OCI-LY3 (cell line): ENCODE measurements at regions not wholly inside any gene's neighbourhood (a gene's known extent, or its start where the extent isn't known, plus 50 kb on each side); places are given as distances from the start of the nearest gene placed in this dataset.
"Not testable (repeated sequence)": the region's sequence is repeated elsewhere in the genome, so short reads cannot be mapped to it uniquely, and the experiment has no call there.

Source experiments
- H2AFZ ChIP-seq: fragments of 200-600, 300-600 bp; shearing (Covaris generic); 2 replicates; pipeline ENCODE4 v1.6.0; 2014; ENCODE audit warnings: antibody characterized with exemption, low read depth, low read length
- H3K27ac ChIP-seq: fragments of 200-600, 300-600 bp; sonication (generic); 2 replicates; pipeline ENCODE4 v1.5.1; 2014; ENCODE audit warnings: mild to moderate bottlenecking, low read length, moderate library complexity, mixed read lengths
- H3K27me3 ChIP-seq: fragments of 200-600, 300-600 bp; sonication (generic); 2 replicates; pipeline ENCODE4 v1.6.1; 2014; ENCODE audit warnings: low read depth, low read length, mixed read lengths
- H3K36me3 ChIP-seq: fragments of 200-600, 300-600 bp; sonication (generic); replicated peaks from 2 replicates; pipeline ENCODE3; 2014; ENCODE audit warnings: low read depth, low read length, mixed read lengths
- H3K4me1 ChIP-seq: fragments of 300-600, 200-600 bp; sonication (generic); 2 replicates; pipeline ENCODE4 v1.6.1; 2014; ENCODE audit warnings: low read length, mixed read lengths
- H3K4me2 ChIP-seq: fragments of 200-600, 300-600 bp; sonication (generic); 2 replicates; pipeline ENCODE4 v1.6.1; 2014; ENCODE audit warnings: low read length, mixed read lengths
- H3K4me3 ChIP-seq: fragments of 300-600, 200-600 bp; sonication (generic); 2 replicates; pipeline ENCODE4 v1.5.1; 2014; ENCODE audit warnings: antibody characterized with exemption, mild to moderate bottlenecking, low read length, moderate library complexity
- H3K79me2 ChIP-seq: fragments of 300-600, 200-600 bp; shearing (Covaris generic); 2 replicates; pipeline ENCODE4 v1.6.1; 2014; ENCODE audit warnings: mild to moderate bottlenecking, low read length, mixed read lengths
- H3K9ac ChIP-seq: fragments of 300-600, 200-600 bp; shearing (Covaris generic); 2 replicates; pipeline ENCODE4 v1.6.0; 2014; ENCODE audit warnings: mild to moderate bottlenecking, low read length, moderate library complexity
- H3K9me3 ChIP-seq: fragments of 200-600, 300-600 bp; shearing (Covaris generic); 2 replicates; pipeline ENCODE4 v1.6.1; 2014; ENCODE audit warnings: low read length, mixed read lengths; ENCODE audit not compliant: insufficient read depth
- H4K20me1 ChIP-seq: fragments of 200-600, 300-600 bp; sonication (generic); 2 replicates; pipeline ENCODE4 v1.6.1; 2016; ENCODE audit warnings: low read length, mixed read lengths; ENCODE audit not compliant: insufficient read depth
- EZH2phosphoT487 ChIP-seq: fragments of 200-600 bp; shearing (Covaris generic); IDR thresholded peaks from 2 replicates; pipeline ENCODE4 v1.6.1; 2018; ENCODE audit warnings: antibody characterized with exemption, mixed run types, low read depth
- TF ChIP-seq, protein P1 (sequence below): fragments of 200-600, 300-600 bp; sonication (generic); IDR thresholded peaks from 2 replicates; pipeline ENCODE4 v1.5.1; 2014; ENCODE audit warnings: antibody characterized with exemption, low read length, low read depth

DNA sequence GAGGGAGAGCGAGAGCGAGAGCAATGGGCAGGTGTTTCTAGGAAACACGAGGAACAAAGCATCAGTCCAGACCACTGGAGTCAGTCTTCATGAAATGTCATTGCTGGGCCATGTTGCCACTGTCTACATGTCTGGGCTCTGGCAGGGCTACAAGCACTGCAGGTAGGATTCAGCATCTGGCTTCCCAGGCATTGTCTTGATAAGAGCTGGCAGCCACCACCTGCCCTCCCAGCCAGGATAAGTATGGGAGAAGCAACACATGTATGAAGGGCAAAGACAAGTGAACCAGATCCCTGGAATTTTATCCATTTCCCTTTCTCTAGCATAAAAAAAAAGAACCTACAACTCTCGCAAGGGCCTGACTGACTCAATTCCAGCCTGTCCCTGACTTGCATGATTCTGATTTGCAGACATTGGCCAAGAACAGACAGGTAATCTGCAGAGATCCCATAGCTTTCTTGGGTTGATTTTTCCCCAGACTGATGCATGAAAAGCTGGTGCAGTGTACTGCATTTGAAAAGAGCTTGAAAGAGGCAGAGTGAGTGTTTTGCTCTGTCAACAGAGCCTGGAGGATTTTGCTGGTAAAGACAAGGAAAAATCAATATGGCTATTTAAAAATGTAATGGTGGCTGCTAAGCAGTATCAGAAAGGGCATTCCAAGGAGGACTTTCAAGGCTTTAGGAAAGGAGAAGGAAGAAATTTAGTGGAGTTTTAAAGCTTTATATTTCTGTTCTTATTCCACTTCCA is 157.2 kb upstream of the MYRIP start:
- TF ChIP-seq, protein P1, sequence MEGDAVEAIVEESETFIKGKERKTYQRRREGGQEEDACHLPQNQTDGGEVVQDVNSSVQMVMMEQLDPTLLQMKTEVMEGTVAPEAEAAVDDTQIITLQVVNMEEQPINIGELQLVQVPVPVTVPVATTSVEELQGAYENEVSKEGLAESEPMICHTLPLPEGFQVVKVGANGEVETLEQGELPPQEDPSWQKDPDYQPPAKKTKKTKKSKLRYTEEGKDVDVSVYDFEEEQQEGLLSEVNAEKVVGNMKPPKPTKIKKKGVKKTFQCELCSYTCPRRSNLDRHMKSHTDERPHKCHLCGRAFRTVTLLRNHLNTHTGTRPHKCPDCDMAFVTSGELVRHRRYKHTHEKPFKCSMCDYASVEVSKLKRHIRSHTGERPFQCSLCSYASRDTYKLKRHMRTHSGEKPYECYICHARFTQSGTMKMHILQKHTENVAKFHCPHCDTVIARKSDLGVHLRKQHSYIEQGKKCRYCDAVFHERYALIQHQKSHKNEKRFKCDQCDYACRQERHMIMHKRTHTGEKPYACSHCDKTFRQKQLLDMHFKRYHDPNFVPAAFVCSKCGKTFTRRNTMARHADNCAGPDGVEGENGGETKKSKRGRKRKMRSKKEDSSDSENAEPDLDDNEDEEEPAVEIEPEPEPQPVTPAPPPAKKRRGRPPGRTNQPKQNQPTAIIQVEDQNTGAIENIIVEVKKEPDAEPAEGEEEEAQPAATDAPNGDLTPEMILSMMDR = no peak
- no peak for TF ChIP-seq EZH2phosphoT487
- Histone ChIP-seq H3K9ac (no peak overlapping the region), H3K36me3 (no peaks in the 10 kb centered on the region), H3K4me2 (no peak overlapping the region), H3K27ac (no peak overlapping the region), H3K4me3 (no peak overlapping the region), H2AFZ (no peak overlapping the region), H3K9me3 (no peaks in the 10 kb centered on the region), H3K27me3 (no peaks in the 10 kb centered on the region; the same call in 1 of the 2 replicates), H4K20me1 (no peaks in the 10 kb centered on the region), H3K79me2 (no peaks in the 10 kb centered on the region), H3K4me1 (no peaks in the 10 kb centered on the region)

DNA sequence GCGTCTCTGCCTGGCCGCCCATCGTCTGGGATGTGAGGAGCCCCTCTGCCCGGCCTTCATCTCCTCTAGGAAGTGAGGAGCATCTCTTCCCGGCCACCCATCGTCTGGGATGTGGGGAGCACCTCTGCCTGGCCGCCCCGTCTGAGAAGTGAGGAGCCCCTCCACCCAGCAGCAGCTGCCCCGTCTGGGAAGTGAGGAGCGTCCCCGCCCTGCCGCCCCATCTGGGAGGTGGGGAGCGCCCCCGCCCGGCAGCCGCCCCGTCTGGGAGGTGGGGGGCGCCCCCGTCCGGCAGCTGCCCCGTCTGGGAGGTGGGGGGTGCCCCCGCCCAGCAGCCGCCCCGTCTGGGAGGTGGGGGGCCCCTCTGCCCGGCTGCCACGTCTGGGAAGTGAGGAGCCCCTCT is 153.7 kb upstream of the MYRIP start:
- not testable (repeated sequence) for H3K4me3 ChIP-seq, H3K9ac ChIP-seq, H3K79me2 ChIP-seq, H3K4me1 ChIP-seq, H4K20me1 ChIP-seq, H3K27ac ChIP-seq, H3K36me3 ChIP-seq, H3K4me2 ChIP-seq, H3K9me3 ChIP-seq, H3K27me3 ChIP-seq, H2AFZ ChIP-seq

DNA sequence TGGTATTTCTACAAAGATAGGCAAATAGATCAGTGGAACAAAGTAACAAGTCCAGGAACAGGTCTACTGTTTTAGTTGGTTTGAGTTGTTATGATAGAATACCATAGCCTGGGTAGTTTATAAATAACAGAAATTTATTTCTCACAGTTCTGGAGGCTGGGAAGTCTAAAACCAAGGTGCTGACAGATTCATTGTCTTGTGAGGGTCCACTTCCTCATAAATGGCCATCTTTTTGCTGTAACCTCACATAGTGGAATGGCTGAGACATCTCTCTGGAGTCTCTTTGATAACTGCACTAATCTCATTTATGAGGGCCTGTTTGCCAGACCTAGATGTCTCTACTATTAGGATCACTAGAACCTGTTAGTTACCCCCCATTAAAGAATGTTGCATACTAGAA is 152.3 kb upstream of the MYRIP start:
- H3K4me2 ChIP-seq = no peak overlapping the region
- no peaks in the 10 kb centered on the region for H3K36me3 ChIP-seq

DNA sequence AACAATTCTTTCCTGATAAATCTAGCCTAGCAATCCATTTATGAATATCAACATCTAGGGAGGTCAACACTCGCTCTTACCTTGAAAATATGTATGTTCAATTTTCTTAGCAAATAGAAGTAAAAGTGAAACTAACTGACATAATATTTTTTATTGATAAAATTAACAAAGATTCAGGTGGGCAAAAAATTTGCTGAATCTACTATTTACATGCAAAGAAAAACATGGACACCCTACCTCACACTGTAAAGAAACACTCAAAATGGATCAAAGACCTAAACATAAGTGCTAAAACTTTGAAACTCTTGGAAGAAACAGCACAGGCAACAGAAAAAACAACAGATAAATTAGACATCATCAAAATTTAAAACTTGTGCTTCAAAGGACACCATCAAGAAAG is 151.6 kb upstream of the MYRIP start:
- no peak overlapping the region for H3K4me3 ChIP-seq
- no peaks in the 10 kb centered on the region for H3K9me3 ChIP-seq
- H3K4me2 ChIP-seq = no peak overlapping the region
- no peaks in the 10 kb centered on the region for H3K79me2 ChIP-seq
- H3K36me3 ChIP-seq = no peaks in the 10 kb centered on the region
- H3K4me1 ChIP-seq = no peaks in the 10 kb centered on the region
- no peak for TF ChIP-seq EZH2phosphoT487
- TF ChIP-seq, protein P1 = no peak
- no peak overlapping the region for H3K9ac ChIP-seq
- H2AFZ ChIP-seq = no peak overlapping the region
- no peak overlapping the region for H3K27ac ChIP-seq
- H4K20me1 ChIP-seq = no peaks in the 10 kb centered on the region
- peaks cover 2% of the 10 kb centered on the region; the same call in 1 of the 2 replicates for H3K27me3 ChIP-seq

More for the DNA sequence above, 152.3 kb upstream of the MYRIP start:
- TF ChIP-seq EZH2phosphoT487 = no peak
- TF ChIP-seq, protein P1 = no peak
- H2AFZ ChIP-seq = no peak overlapping the region
- no peaks in the 10 kb centered on the region for H4K20me1 ChIP-seq
- H3K9ac ChIP-seq = no peak overlapping the region
- no peaks in the 10 kb centered on the region for H3K79me2 ChIP-seq
- no peaks in the 10 kb centered on the region for H3K4me1 ChIP-seq
- H3K4me3 ChIP-seq = no peak overlapping the region
- H3K27me3 ChIP-seq = no peaks in the 10 kb centered on the region; the same call in 1 of the 2 replicates
- no peak overlapping the region for H3K27ac ChIP-seq
- H3K9me3 ChIP-seq = no peaks in the 10 kb centered on the region
